Gastroesophageal sphincter (tissue), 4 donors: ENCODE measurements at regions not wholly inside any gene's neighbourhood (a gene's known extent, or its start where the extent isn't known, plus 50 kb on each side); places are given as distances from the start of the nearest gene placed in this dataset.

ENCODE experiments used
- ATAC-seq: fragments of 150-250 bp; one replicate; pipeline ENCODE4 v1.9.1; 2016; ENCODE audit warnings: mild to moderate bottlenecking, moderate library complexity
- H3K27ac ChIP-seq, 4 donors: fragments of 200-600 bp; sonication (generic) in 3 of 4; 1 replicate in 3 of 4; 2 replicates in 1 of 4; pipeline ENCODE4 v1.5.1; 2016 to 2019
- H3K27me3 ChIP-seq: fragments of 200-600 bp; sonication (generic); one replicate; pipeline ENCODE4 v1.5.1; 2019
- H3K36me3 ChIP-seq, 2 donors: fragments of 200-600 bp; sonication (generic); one replicate each; pipeline ENCODE4 v1.5.1; 2019; ENCODE audit warnings: control low read depth in 1 of 2
- H3K4me1 ChIP-seq, 3 donors: fragments of 200-600 bp; sonication (generic); 1 replicate in 2 of 3; 2 replicates in 1 of 3; pipeline ENCODE4 v1.5.1; 2016 to 2019; ENCODE audit warnings: control low read depth in 2 of 3
- H3K4me3 ChIP-seq, 2 donors: fragments of 200-600 bp; sonication (generic); one replicate each; pipeline ENCODE4 v1.5.1; 2019; ENCODE audit warnings: mild to moderate bottlenecking in 1 of 2, moderate library complexity in 1 of 2
- H3K9me3 ChIP-seq, 3 donors: fragments of 200-600 bp; sonication (generic); one replicate each; pipeline ENCODE4 v1.5.1; 2017 to 2019; ENCODE audit warnings: control low read depth in 2 of 3
- EP300 ChIP-seq: sonication (generic); formaldehyde crosslinking; IDR thresholded peaks from one replicate; pipeline ENCODE4 v1.6.1; 2017; ENCODE audit warnings: antibody characterized with exemption, mild to moderate bottlenecking
- POLR2A ChIP-seq, 2 donors: fragments of 450-650 bp; IDR thresholded peaks; one replicate each; pipeline ENCODE4 v1.6.1; 2017; ENCODE audit warnings: antibody characterized with exemption in 2 of 2, mild to moderate bottlenecking in 2 of 2, moderate library complexity in 1 of 2
- POLR2AphosphoS5 ChIP-seq: sonication (generic); formaldehyde crosslinking; IDR thresholded peaks from one replicate; pipeline ENCODE4 v1.6.1; 2017; ENCODE audit warnings: antibody characterized with exemption
- WGBS, 2 donors: methylation state at CpG; one replicate each; pipeline ENCODE4 v1.1.5; 2018; ENCODE audit warnings: low coverage in 1 of 2; 5-methylcytosine and 5-hydroxymethylcytosine counted together
- TF ChIP-seq, protein P1 (sequence below), 4 experiments: fragments of 200-600 bp in 2 of 4; fragments of 450-650 bp in 2 of 4; sonication (generic) in 1 of 4; IDR thresholded peaks; one replicate each; pipeline ENCODE4 v1.5.1; 2017 to 2019; ENCODE audit warnings: antibody characterized with exemption in 4 of 4, mild to moderate bottlenecking in 2 of 4, moderate library complexity in 2 of 4

DNA sequence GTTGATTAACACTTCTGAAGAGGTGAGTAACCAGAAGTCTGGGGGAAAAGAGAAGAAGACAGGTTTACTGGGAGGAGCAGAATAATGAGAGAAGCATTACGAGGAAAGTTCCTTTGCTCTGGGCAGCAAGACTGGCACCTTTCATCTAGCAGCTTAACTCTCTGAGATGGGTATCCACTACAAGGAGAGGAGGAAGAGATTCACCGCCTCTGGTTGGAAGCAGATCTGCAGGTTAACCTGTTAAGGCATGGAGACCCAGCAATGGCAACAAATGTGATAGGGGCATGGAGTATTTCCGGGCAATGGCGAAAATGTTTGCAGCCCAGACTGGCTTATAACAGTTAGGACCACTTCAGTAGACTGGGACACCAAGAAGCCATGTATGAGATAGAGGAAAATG is 162.2 kb downstream of the TFEC start:
- Histone ChIP-seq H3K4me3 (no peak overlapping the region), H3K36me3 (no peaks in the 10 kb centered on the region)
- WGBS, 2 donors, result 95 to 100% methylated on average over 4 of the region's 4 CpGs

DNA sequence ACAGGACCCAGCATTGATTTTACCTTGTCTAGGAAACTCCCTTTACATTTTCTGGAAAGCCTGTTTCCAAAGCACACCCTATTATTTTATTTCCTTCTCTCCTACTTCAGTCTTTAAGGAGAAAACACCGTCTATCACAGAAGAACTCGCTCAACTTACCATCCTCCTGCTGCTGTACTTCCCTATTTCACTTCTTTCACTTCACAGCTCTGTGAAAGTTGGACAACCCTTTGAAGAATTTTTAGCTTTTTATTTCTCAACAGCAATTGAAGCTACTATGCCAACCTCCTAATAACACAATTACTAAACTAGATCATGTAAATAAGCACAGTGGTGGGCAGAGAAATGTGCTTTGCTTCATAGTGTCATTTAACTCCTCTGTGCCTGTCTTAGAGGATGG is 166.5 kb downstream of the TFEC start:
- 84 to 100% methylated on average over 2 of the region's 2 CpGs for WGBS, 2 donors
- Histone ChIP-seq H3K4me3 (no peak overlapping the region), H3K36me3 (no peaks in the 10 kb centered on the region), H3K4me1 (no peaks in the 10 kb centered on the region), H3K9me3 (no peaks in the 10 kb centered on the region), H3K27ac (no peak overlapping the region), H3K27me3 (no peaks in the 10 kb centered on the region)
- ATAC-seq, result no peak
- TF ChIP-seq POLR2A (IDR thresholded peaks at IDR 0.05), result no peak
- TF ChIP-seq POLR2AphosphoS5, result no peak

More for the DNA sequence above, 162.2 kb downstream of the TFEC start:
- H3K27me3 ChIP-seq, result no peaks in the 10 kb centered on the region
- peaks cover 0 to 5% (median 0%) of the 10 kb centered on the region in 3 donors for H3K4me1 ChIP-seq
- no peak for ATAC-seq
- TF ChIP-seq POLR2A (IDR thresholded peaks at IDR 0.05) (no peak), POLR2AphosphoS5 (no peak), EP300 (no peak)
- TF ChIP-seq, protein P1, sequence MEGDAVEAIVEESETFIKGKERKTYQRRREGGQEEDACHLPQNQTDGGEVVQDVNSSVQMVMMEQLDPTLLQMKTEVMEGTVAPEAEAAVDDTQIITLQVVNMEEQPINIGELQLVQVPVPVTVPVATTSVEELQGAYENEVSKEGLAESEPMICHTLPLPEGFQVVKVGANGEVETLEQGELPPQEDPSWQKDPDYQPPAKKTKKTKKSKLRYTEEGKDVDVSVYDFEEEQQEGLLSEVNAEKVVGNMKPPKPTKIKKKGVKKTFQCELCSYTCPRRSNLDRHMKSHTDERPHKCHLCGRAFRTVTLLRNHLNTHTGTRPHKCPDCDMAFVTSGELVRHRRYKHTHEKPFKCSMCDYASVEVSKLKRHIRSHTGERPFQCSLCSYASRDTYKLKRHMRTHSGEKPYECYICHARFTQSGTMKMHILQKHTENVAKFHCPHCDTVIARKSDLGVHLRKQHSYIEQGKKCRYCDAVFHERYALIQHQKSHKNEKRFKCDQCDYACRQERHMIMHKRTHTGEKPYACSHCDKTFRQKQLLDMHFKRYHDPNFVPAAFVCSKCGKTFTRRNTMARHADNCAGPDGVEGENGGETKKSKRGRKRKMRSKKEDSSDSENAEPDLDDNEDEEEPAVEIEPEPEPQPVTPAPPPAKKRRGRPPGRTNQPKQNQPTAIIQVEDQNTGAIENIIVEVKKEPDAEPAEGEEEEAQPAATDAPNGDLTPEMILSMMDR (IDR thresholded peaks at IDR 0.05), result no peak
- no peak overlapping the region for H3K27ac ChIP-seq
- no peaks in the 10 kb centered on the region for H3K9me3 ChIP-seq

DNA sequence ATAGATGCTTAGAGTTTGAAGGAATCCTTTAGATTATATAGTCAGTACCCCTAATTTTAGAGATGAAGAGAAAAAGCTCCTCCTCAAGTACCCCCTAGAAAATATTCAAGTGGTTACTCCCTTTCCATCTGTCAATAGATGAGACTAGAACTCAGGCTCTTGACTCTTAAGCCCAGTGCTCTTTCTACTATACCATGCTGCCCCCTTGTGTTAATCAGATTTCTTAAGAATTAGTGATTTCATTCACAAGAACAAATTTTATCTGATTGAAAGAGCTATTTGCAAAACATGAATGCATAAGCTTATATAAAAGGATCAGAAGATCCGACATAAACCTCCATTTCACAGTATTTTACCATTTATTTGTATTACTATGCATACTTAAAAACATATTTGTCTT is 179.3 kb downstream of the TFEC start:
- H3K27me3 ChIP-seq, result no peaks in the 10 kb centered on the region
- no peaks in the 10 kb centered on the region for H3K4me1 ChIP-seq
- no peak overlapping the region for H3K4me3 ChIP-seq
- TF ChIP-seq, protein P1 (IDR thresholded peaks at IDR 0.05), result peak in 3 of 4 experiments; percentile 9 to 34 (median 24)
- TF ChIP-seq POLR2A (IDR thresholded peaks at IDR 0.05), result no peak
- no peaks in the 10 kb centered on the region for H3K36me3 ChIP-seq
- no peak for ATAC-seq
- 78 to 90% methylated on average over 1 of the region's 1 CpG for WGBS, 2 donors
- no peaks in the 10 kb centered on the region for H3K9me3 ChIP-seq
- no peak overlapping the region for H3K27ac ChIP-seq

DNA sequence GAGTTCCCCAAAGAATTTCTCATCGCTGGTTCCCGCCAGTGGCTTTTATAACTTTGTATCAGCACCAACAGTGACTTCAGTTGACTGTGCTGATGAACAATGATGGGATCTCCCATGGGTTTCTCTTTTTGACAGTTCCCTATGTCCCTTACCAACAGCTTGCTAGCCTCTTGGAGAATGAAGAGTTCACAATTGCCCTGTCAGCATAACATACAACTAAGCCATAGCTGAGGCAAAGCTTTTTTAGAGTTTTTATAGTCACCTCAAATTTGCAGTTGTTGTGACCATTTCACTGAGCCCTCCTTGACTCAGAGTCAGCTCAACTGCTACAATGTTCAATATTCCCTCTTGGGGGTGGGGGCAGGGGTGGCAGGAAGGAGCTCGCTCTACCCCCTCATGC is 179.8 kb downstream of the TFEC start:
- Histone ChIP-seq H3K27ac (no peak overlapping the region), H3K4me3 (no peak overlapping the region), H3K4me1 (no peaks in the 10 kb centered on the region), H3K36me3 (no peaks in the 10 kb centered on the region), H3K27me3 (no peaks in the 10 kb centered on the region), H3K9me3 (no peaks in the 10 kb centered on the region)
- 91 to 92% methylated on average over 2 to 3 of the region's 3 CpGs for WGBS, 2 donors
- ATAC-seq, result no peak
- TF ChIP-seq, protein P1 (IDR thresholded peaks at IDR 0.05), result no peak
- TF ChIP-seq EP300, result no peak
- TF ChIP-seq POLR2AphosphoS5, result no peak

DNA sequence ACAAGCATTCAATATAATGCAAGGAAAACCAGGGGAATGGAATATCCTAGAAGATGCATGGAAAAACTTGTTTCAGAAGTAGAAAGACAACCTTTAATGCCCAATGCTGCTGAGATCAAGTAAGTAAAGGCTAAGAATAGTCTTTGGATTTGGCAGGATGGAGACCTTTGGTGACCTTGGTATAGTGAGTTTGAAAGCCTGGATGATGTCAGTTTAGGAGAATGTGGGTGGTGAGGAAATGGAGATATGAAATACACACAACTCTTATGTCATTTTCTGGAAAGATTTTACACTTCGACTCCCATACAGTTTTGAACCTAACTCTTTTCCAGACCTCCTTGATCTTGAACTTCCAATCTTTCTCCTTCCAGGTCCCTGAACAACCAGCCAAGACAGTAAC is 185.7 kb downstream of the TFEC start:
- no peaks in the 10 kb centered on the region for H3K36me3 ChIP-seq
- ATAC-seq, result no peak
- H3K27me3 ChIP-seq, result no peaks in the 10 kb centered on the region
- H3K4me1 ChIP-seq, result no peaks in the 10 kb centered on the region
- no peak overlapping the region for H3K27ac ChIP-seq
- TF ChIP-seq POLR2A (IDR thresholded peaks at IDR 0.05), result no peak
- TF ChIP-seq, protein P1 (IDR thresholded peaks at IDR 0.05), result no peak
- no peak for TF ChIP-seq EP300
- TF ChIP-seq POLR2AphosphoS5, result no peak
- WGBS, 2 donors, result 65 to 73% methylated on average over 1 of the region's 1 CpG
- no peak overlapping the region for H3K4me3 ChIP-seq
- no peaks in the 10 kb centered on the region for H3K9me3 ChIP-seq
